HG03135 (cell line): ENCODE measurements at regions not wholly inside any gene's neighbourhood (a gene's known extent, or its start where the extent isn't known, plus 50 kb on each side); places are given as distances from the start of the nearest gene placed in this dataset.
"Not testable (repeated sequence)": the region's sequence is repeated elsewhere in the genome, so short reads cannot be mapped to it uniquely, and the experiment has no call there.

Source experiments
- ATAC-seq: cut with Tn5 transposase; IDR thresholded peaks from one replicate; pipeline ENCODE4 v1.9.1; 2021; ENCODE audit warnings: mild to moderate bottlenecking, moderate library complexity; ENCODE audit not compliant: unreplicated experiment

GRCh38 chr14:105923520-105924191, 397.3 kb downstream of the TMEM121 start:
- ATAC-seq, result not testable (repeated sequence)

GRCh38 chr14:105924951-105925591, 398.7 kb downstream of the TMEM121 start:
- ATAC-seq, result no peak

DNA sequence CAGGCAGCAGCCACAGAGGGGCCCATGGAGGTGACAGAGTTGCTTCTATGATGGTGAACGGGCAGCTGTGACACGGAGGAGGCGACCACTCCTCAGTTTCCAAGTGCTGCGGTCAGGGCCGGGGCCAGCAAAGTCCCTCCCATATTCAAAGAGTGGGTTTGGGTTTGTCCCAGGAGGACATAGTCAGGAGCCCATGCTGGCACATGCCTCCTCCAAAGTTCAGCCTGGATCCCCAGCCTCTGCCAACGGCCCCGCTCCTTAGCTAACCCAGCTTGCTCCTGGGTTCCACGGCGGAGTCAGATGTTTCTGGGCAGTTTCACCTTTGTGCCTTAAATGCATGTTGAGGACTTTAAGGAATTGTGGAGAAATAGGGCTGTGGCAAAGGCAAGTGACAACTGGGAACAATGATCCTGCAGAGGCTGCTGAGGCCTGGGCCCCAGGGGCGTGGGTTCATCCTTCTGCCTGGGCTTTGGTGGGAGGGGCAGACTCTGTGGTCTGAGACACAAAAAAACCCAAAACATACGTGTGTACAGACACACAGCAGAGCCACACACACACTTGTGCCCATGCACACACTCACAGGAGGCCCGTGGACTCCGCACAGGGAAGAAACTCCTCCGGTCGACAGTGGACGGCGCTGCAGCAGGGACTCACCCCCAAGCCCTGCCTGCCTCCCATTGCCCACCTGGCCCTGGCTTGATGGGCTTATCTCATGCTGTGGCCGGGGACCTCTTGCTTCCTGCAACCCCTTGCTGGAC, 399.4 kb downstream of the TMEM121 start:
- no peak for ATAC-seq

- no peak for ATAC-seq
These were observed 400.2 kb downstream of the TMEM121 start for GRCh38 chr14:105926373-105927095.

DNA sequence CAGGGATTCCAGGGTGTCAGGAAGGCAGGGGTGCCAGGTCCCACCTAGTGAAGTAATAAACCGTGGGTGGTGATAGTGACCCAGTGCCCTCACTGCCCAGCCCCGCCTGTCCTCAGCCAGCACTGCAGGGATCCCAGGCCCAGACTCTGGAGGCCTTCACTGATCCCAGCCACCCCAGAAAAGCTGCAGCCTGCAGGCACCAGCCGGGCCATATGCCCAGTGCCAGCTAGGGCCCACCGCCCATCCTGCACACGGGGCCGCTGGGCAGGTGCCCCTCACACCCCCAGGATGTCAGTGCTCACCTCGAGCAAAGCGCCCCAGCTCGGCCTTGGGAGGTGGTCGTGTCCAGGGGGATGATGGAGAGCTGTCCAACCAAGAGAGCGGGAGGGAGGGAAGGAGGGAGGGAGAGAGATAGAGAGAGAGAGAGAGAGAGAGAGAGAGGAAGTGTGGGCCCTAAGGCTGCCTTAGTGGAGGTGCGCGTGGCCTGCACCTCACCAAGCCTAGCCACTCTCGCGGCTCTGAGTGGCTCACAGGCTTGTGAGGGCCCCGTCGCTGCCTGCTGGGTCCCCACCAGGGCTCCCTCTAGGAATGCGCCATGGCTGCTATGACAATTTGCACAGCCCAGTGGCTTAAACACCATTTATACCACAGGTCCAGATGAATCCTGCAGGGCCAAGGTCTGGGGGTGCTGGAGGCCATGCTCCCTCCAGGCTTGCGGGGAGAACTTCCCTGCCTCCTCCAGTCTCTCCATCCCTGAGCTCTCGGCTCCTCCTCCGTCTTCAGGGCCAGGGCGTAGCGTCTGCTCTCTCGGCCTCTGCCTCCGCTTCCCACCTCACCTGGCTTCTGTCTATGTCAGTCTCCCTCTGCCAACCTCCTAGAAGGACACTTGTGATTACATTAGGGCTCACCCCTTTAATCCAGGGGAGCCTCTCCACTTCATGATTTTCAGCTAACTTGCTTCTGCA, 401.0 kb downstream of the TMEM121 start:
- ATAC-seq, result no peak

DNA sequence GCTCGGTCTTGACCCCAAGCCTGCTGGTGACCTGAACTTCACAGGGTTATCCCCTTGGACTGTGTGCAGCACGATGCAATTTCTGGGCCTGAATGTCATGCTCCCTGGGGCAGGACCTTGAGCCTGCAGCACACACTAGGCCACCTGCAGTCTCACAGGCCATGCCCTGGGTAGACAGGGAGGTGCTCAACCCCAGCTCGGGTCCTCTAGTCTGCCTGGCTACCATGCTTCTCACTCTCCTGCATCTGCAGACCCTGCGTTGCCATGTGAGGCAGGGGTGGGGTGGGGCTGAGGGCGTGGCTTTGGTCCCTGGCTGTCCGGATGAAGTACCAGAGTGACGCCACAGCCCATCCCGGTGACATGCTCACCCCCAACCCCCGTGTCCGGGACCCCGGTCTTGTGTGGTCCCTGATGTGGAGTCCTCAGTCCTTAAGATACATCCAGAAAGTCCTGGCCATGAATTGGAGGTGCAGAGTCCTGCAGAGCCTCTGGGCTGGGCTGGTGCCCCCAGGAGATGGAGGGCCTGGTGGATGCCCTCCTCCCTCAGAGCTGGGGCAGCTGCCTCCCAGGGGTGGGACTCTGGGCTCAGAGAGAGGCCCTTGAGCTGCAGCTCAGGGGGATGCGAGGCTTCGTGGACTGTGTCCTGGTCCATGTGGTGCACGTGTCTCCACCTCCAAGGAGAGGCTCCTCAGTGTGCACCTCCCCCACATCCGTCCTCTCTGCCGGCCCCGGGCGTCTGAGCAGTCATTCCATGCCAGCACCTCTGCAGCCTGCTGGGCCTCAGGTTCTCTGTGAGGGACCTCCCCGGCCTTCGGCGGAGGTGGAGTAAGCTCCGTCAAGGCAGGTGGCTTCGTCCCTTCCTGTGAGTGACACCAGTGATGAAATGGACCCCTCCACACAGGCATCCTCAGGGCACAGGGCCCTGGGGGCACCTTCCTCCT, 402.1 kb downstream of the TMEM121 start:
- not testable (repeated sequence) for ATAC-seq

GRCh38 chr14:105929327-105930081, 403.1 kb downstream of the TMEM121 start:
- no peak for ATAC-seq

GRCh38 chr14:105930572-105930971, 404.2 kb downstream of the TMEM121 start:
- ATAC-seq, result no peak

GRCh38 chr14:105931808-105932483, 405.6 kb downstream of the TMEM121 start:
- no peak for ATAC-seq

GRCh38 chr14:105933238-105933637, 406.9 kb downstream of the TMEM121 start:
- no peak for ATAC-seq

DNA sequence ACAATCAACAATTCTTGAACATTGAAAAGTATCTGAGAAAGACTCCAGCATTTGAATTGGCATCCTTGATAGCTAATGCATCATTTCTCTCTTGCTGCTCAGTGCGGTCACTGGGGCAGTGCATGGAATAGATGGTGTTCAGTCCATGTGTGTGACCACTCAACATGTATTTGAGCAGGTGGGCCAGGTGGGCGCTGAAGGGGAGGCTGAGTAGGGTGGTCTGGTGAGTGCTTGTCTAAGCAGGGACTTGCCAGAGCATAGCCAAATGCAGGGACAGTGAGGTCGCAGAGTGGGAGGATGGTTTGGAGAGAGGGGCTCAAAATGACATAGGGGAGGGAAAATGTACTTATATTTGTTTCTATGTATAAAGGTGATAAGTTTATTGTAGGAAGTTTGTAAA, 409.0 kb downstream of the TMEM121 start:
- no peak for ATAC-seq

- no peak for ATAC-seq
These were observed 411.1 kb downstream of the TMEM121 start for GRCh38 chr14:105937253-105938054.

GRCh38 chr14:105938055-105938863, 411.9 kb downstream of the TMEM121 start:
- ATAC-seq, result no peak

GRCh38 chr14:105938959-105939358, 412.6 kb downstream of the TMEM121 start:
- ATAC-seq, result no peak

DNA sequence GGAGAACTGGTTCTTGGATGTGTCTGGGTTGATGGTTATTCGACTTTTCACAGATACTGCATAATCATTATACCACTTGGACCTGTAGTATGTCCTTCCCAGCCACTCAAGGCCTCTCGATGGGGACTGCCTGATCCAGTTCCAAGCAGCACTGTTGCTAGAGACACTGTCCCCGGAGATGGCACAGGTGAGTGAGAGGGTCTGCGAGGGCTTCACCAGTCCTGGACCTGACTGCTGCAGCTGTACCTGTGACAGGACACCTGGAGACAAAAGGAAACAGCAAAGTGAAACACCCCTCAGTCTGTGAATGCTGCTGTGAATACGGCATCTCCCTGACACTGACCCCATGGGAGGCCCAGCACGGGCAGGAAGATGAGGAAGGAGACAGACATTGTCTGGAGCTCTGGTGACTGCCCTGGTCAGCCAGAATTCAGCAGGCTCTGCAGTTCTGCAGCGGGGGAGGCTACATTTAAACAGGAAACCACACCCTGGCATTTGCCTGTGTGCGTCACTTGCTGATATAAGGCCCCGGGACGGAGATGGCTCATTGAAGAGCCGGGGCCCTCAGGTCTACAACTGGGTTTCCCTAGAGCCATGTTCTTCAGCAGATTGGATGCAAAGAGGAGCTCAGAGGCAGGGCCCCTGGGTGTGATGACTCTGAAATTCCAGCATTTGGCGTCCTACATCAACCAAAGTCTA, 413.6 kb downstream of the TMEM121 start:
- ATAC-seq, result no peak
